ENCODE measurements at regions not wholly inside any gene's neighbourhood (a gene's known extent, or its start where the extent isn't known, plus 50 kb on each side); places are given as distances from the start of the nearest gene placed in this dataset.

- Histone ChIP-seq H3K27me3 (replicated peaks; ENCODE audit: control insufficient read depth, insufficient read depth, low read length) (no peaks in the 10 kb centered on the region), H3K36me3 (ENCODE audit: control insufficient read depth, insufficient read depth, low read length) (no peaks in the 10 kb centered on the region), H3K4me1 (no peaks in the 10 kb centered on the region), H3K9me3 (no peaks in the 10 kb centered on the region), H3K4me3 (ENCODE audit: low read depth, low read length) (no peak overlapping the region)
- H3K27ac Mint-ChIP-seq (ENCODE audit: unreplicated experiment) = no peak overlapping the region
- CTCF ChIA-PET = no interaction called here
- POLR2A ChIA-PET = no interaction called here
- H3K4me1 Mint-ChIP-seq (ENCODE audit: low read depth, unreplicated experiment) = no peaks in the 10 kb centered on the region
- no TSS peak for BruUV-seq (replicated peaks)
- intact Hi-C loops (cut with micrococcal nuclease; ENCODE audit: unreplicated experiment) = no loop called here
- no peaks in the 10 kb centered on the region for H3K36me3 Mint-ChIP-seq (ENCODE audit: insufficient read depth, unreplicated experiment)
- no peak overlapping the region for H3K4me3 Mint-ChIP-seq (ENCODE audit: unreplicated experiment)
- H3K27me3 Mint-ChIP-seq (ENCODE audit: insufficient read depth, unreplicated experiment) = no peaks in the 10 kb centered on the region
- no peak for DNase-seq
- TF ChIP-seq CTCF (IDR thresholded peaks at IDR 0.05; ENCODE audit: insufficient read depth in 1 of 2, low read depth in 1 of 2, low read length in 1 of 2, severe bottlenecking in 1 of 2, unreplicated experiment in 1 of 2) = no peak
- no peaks in the 10 kb centered on the region for H3K9me3 Mint-ChIP-seq (ENCODE audit: unreplicated experiment)
Observed at GRCh38 chrX:20330545-20330944, 63.8 kb upstream of the RPS6KA3 start.

DNA sequence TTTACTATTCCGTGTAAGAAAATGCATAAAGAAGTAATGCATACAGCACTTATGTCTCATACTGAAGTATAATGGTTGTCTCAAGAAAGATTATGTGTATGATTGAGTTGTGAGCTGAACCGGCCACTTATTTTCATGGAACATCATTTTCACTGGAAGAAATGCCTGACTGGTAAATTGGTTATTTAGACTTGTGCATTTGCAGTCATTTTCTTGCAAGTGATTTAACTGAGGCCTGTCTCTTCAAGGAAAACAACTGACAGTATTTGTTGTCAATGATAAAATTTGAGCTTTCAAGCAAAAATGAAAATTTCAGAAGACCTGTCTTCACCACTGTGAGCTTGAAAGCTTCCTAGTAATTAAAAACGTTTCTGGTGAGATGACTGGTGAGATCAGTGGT, 62.7 kb upstream of the RPS6KA3 start:
- H3K9me3 ChIP-seq = no peaks in the 10 kb centered on the region
- H3K36me3 ChIP-seq (ENCODE audit: control insufficient read depth, insufficient read depth, low read length) = no peaks in the 10 kb centered on the region
- Mint-ChIP-seq H3K36me3 (ENCODE audit: insufficient read depth, unreplicated experiment) (no peaks in the 10 kb centered on the region), H3K27me3 (ENCODE audit: insufficient read depth, unreplicated experiment) (no peaks in the 10 kb centered on the region), H3K27ac (ENCODE audit: unreplicated experiment) (no peak overlapping the region), H3K9me3 (ENCODE audit: unreplicated experiment) (no peaks in the 10 kb centered on the region), H3K4me1 (ENCODE audit: low read depth, unreplicated experiment) (no peaks in the 10 kb centered on the region), H3K4me3 (ENCODE audit: unreplicated experiment) (no peak overlapping the region)
- H3K4me3 ChIP-seq (ENCODE audit: low read depth, low read length) = no peak overlapping the region
- CTCF ChIA-PET = no interaction called here
- no peak for DNase-seq
- H3K27me3 ChIP-seq (replicated peaks; ENCODE audit: control insufficient read depth, insufficient read depth, low read length) = no peaks in the 10 kb centered on the region
- POLR2A ChIA-PET = no interaction called here
- no peak for TF ChIP-seq CTCF (IDR thresholded peaks at IDR 0.05; ENCODE audit: insufficient read depth in 1 of 2, low read depth in 1 of 2, low read length in 1 of 2, severe bottlenecking in 1 of 2, unreplicated experiment in 1 of 2)
- H3K4me1 ChIP-seq = no peaks in the 10 kb centered on the region
- no TSS peak for BruUV-seq (replicated peaks)
- intact Hi-C loops (cut with micrococcal nuclease; ENCODE audit: unreplicated experiment) = no loop called here

DNA sequence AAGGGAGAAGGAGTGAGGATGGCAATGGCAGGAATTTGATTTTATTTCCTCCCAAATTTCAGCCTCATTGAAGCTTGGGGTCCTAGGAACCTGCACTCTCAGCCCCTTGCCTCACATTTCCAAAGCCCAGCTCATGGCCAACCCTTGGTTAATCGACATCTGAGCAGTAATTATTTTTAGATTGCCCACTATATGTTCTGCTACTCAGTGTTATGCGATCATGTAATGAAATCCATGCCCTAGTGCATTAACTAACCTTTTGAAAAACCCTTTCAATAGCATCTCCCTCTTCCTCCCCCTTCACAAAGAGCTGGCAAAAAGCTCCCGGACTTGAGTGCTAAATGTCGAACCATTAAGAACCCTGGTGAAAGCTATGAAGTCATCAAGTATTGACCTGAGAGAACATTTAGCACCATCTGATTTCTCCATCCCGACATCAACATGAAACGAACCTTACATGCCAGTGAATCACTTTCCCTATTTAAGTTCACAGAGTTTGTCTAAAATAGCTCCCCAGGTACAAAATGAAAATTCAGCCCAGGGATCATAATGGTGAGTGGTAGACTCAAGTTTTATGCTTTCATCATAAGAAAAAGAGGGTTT, 59.2 kb upstream of the RPS6KA3 start:
- DNase-seq = no peak
- BruUV-seq (replicated peaks) = no TSS peak
- Mint-ChIP-seq H3K27ac (ENCODE audit: unreplicated experiment) (no peak overlapping the region), H3K4me1 (ENCODE audit: low read depth, unreplicated experiment) (peaks cover 12% of the 10 kb centered on the region), H3K27me3 (ENCODE audit: insufficient read depth, unreplicated experiment) (no peaks in the 10 kb centered on the region), H3K4me3 (ENCODE audit: unreplicated experiment) (no peak overlapping the region), H3K9me3 (ENCODE audit: unreplicated experiment) (no peaks in the 10 kb centered on the region), H3K36me3 (ENCODE audit: insufficient read depth, unreplicated experiment) (no peaks in the 10 kb centered on the region)
- ChIA-PET CTCF (no interaction called here), POLR2A (no interaction called here)
- intact Hi-C loops (cut with micrococcal nuclease; ENCODE audit: unreplicated experiment) = no loop called here
- Histone ChIP-seq H3K27me3 (replicated peaks; ENCODE audit: control insufficient read depth, insufficient read depth, low read length) (no peaks in the 10 kb centered on the region), H3K4me1 (no peaks in the 10 kb centered on the region), H3K4me3 (ENCODE audit: low read depth, low read length) (no peak overlapping the region), H3K36me3 (ENCODE audit: control insufficient read depth, insufficient read depth, low read length) (no peaks in the 10 kb centered on the region), H3K9me3 (no peaks in the 10 kb centered on the region)
- TF ChIP-seq CTCF (IDR thresholded peaks at IDR 0.05; ENCODE audit: insufficient read depth in 1 of 2, low read depth in 1 of 2, low read length in 1 of 2, severe bottlenecking in 1 of 2, unreplicated experiment in 1 of 2) = no peak
